ENCODE measurements at regions not wholly inside any gene's neighbourhood (a gene's known extent, or its start where the extent isn't known, plus 50 kb on each side); places are given as distances from the start of the nearest gene placed in this dataset.
"Not testable (repeated sequence)": the region's sequence is repeated elsewhere in the genome, so short reads cannot be mapped to it uniquely, and the experiment has no call there.

DNA sequence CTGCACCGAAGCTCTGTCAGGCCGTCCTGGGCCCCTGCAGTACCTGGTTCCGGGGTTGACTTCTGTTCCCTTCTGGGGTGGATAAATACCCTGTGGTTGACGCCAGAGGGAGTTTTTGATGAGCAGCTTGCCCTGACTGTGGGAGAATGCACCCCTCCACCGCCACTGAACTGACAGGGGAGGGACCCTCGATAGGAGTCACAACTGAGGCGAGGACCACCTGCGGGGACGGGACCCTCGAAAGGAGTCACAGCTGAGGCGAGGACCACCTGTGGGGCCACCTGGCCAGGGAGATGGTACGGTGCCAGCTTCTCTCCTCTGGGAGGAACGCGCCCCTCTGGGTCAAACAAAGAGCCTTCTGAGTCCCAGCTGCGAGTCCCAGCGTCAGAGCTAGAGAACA, 100.1 kb upstream of the FRMD1 start:
- Mint-ChIP-seq H3K4me1 (no peaks in the 10 kb centered on the region), H3K27me3 (ENCODE audit: low read depth in 3 of 3) (peaks cover 2 to 3% (median 3%) of the 10 kb centered on the region in 3 donors), H3K9me3 (peaks cover 0 to 2% (median 0%) of the 10 kb centered on the region in 6 donors), H3K36me3 (no peaks in the 10 kb centered on the region), H3K4me3 (no peak overlapping the region), H3K27ac (peak overlapping the region in 1 of 6 donors; percentile 67)
- DNase-seq = no peak

GRCh38 chr6:168177103-168177891, 98.3 kb upstream of the FRMD1 start:
- H3K27ac Mint-ChIP-seq = no peak overlapping the region
- H3K4me1 Mint-ChIP-seq = no peaks in the 10 kb centered on the region
- no peaks in the 10 kb centered on the region for H3K36me3 Mint-ChIP-seq
- H3K27me3 Mint-ChIP-seq (ENCODE audit: low read depth in 3 of 3) = peaks cover 2 to 7% (median 3%) of the 10 kb centered on the region in 3 donors
- no peak overlapping the region for H3K4me3 Mint-ChIP-seq
- DNase-seq = no peak
- H3K9me3 Mint-ChIP-seq = peaks cover 0 to 2% (median 0%) of the 10 kb centered on the region in 6 donors

DNA sequence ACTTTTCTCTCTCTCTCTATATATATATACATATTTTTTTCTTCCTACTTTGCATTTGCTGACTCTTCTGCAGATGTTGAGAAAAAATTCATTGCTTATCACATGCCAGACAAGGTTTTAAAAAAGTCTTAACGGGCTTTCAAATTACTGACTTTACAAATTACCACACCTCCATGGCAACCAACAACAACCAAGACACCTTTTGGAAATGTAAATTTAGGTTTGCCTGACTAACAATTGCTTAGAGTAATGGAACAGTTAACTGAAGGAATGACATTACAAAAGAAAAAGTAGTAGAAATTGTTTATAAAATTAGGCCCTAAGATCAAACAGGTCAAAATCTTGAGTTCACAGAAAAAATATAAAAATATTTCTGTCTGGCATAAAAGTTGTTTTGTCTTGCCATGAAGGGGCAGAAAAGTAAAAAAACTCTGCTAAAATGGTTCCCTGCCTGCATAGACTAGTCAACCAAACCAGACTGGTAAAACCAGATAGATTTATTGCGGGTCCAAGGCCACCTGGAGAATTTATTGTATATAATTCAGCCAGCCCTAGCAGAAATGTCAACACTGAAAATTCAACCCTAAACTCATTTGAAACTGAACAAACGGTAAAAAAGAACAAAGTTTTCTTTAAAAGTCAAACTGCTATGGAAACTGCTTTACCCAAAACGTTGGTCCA, 92.8 kb upstream of the FRMD1 start:
- peaks cover 0 to 3% (median 0%) of the 10 kb centered on the region in 6 donors for H3K9me3 Mint-ChIP-seq

GRCh38 chr6:168170841-168171601, 92.0 kb upstream of the FRMD1 start:
- Mint-ChIP-seq H3K27ac (peak overlapping the region in 1 of 6 donors; percentile 16), H3K27me3 (ENCODE audit: low read depth in 3 of 3) (peaks cover 5 to 9% (median 9%) of the 10 kb centered on the region in 3 donors), H3K9me3 (peaks cover 0 to 3% (median 0%) of the 10 kb centered on the region in 6 donors), H3K4me1 (peaks cover 0 to 2% of the 10 kb centered on the region in 2 donors), H3K4me3 (no peak overlapping the region), H3K36me3 (no peaks in the 10 kb centered on the region)
- no peak for DNase-seq

More for the DNA sequence above, 92.8 kb upstream of the FRMD1 start:
- Mint-ChIP-seq H3K4me3 (no peak overlapping the region), H3K27ac (no peak overlapping the region), H3K27me3 (ENCODE audit: low read depth in 3 of 3) (peaks cover 5 to 9% (median 9%) of the 10 kb centered on the region in 3 donors), H3K36me3 (no peaks in the 10 kb centered on the region), H3K4me1 (peaks cover 0 to 2% of the 10 kb centered on the region in 2 donors)
- no peak for DNase-seq

DNA sequence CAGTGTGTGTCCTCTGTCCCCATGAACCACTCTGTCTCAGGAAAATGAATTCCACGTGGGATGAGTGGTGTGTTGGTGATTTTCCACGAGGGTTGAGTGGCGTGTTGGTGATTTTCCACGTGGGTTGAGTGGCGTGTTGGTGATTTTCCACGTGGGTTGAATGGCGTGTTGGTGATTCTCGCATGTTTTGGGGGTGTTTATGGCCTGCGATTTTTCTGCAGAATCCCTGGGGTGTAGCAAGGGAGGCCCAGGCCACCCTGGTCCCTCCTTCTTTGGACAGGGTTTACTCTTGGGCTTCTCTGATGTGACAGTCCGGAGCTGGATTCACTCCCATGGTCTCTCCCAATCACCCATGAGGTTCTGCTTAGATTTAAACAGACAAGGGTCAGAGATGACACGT, 90.6 kb upstream of the FRMD1 start:
- Mint-ChIP-seq H3K4me3 (no peak overlapping the region), H3K9me3 (peaks cover 0 to 3% (median 0%) of the 10 kb centered on the region in 6 donors), H3K27me3 (ENCODE audit: low read depth in 3 of 3) (peaks cover 5 to 9% (median 9%) of the 10 kb centered on the region in 3 donors), H3K27ac (no peak overlapping the region), H3K36me3 (no peaks in the 10 kb centered on the region), H3K4me1 (peaks cover 0 to 2% of the 10 kb centered on the region in 2 donors)
- no peak for DNase-seq

- DNase-seq; H3K4me3 Mint-ChIP-seq; H3K4me1 Mint-ChIP-seq; H3K9me3 Mint-ChIP-seq; H3K36me3 Mint-ChIP-seq; H3K27me3 Mint-ChIP-seq (ENCODE audit: low read depth in 3 of 3): not testable (repeated sequence)
- H3K27ac Mint-ChIP-seq = peak overlapping the region in 2 of 6 donors; percentile 70 to 80
Measured at GRCh38 chr6:168168936-168169335, 89.9 kb upstream of the FRMD1 start.

DNA sequence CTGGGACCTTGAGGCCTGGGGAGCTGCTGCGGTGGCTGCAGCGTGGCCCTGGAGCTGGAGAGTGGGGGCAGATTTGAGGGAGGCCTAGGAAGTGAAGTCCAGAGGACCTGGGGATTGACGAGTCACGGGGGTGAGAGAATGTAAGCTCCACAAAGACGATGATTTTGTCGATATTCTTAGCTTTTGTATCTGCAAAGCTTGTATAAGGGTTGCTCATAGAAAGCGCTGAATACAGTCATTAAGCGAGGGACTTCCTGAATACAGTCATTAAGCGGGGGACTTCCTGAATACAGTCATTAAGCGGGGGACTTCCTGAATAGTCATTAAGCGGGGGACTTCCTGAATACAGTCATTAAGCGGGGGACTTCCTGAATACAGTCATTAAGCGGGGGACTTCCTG, 89.3 kb upstream of the FRMD1 start:
- H3K4me3 Mint-ChIP-seq = peak overlapping the region in 1 of 5 donors; percentile 79

GRCh38 chr6:168167431-168168315, 88.7 kb upstream of the FRMD1 start:
- Mint-ChIP-seq H3K27me3 (ENCODE audit: low read depth in 3 of 3) (peaks cover 3 to 9% (median 6%) of the 10 kb centered on the region in 3 donors), H3K4me3 (peak overlapping the region in 1 of 5 donors; percentile 79), H3K9me3 (peaks cover 0 to 1% (median 0%) of the 10 kb centered on the region in 6 donors), H3K27ac (peak overlapping the region in 2 of 6 donors; percentile 82 to 96), H3K36me3 (no peaks in the 10 kb centered on the region), H3K4me1 (peaks cover 0 to 2% of the 10 kb centered on the region in 2 donors)
- no peak for DNase-seq

More for the DNA sequence above, 89.3 kb upstream of the FRMD1 start:
- not testable (repeated sequence) for H3K9me3 Mint-ChIP-seq; H3K4me1 Mint-ChIP-seq; H3K36me3 Mint-ChIP-seq; DNase-seq; H3K27me3 Mint-ChIP-seq (ENCODE audit: low read depth in 3 of 3)
- peak overlapping the region in 2 of 6 donors; percentile 82 to 96 for H3K27ac Mint-ChIP-seq

GRCh38 chr6:168166627-168167026, 87.6 kb upstream of the FRMD1 start:
- Mint-ChIP-seq H3K9me3 (peaks cover 0 to 1% (median 0%) of the 10 kb centered on the region in 6 donors), H3K36me3 (no peaks in the 10 kb centered on the region), H3K4me1 (peaks cover 0 to 2% of the 10 kb centered on the region in 2 donors), H3K27me3 (ENCODE audit: low read depth in 3 of 3) (peaks cover 3 to 9% (median 6%) of the 10 kb centered on the region in 3 donors), H3K4me3 (no peak overlapping the region), H3K27ac (peak overlapping the region in 1 of 6 donors; percentile 5)
- no peak for DNase-seq

DNA sequence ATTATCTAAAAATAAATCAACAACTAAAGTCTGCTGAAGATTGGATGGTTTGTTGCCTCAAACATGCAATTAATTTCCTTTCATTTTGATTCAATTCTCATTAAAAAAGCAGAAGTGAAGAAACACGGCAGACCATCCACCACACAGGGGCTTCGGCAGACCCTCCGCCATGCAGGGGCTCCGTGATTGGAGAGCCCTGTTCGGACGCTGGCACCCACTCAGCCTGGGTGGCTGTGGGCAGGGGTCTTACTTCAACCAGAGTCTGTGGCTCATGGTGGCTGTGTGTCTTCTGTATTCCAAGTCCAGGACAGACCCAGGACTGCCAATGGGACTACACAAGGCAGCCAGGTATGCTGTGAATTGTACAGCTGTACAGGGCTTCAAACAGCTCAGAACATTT, 86.9 kb upstream of the FRMD1 start:
- no peak for DNase-seq
- peaks cover 0 to 2% of the 10 kb centered on the region in 2 donors for H3K4me1 Mint-ChIP-seq
- H3K27me3 Mint-ChIP-seq (ENCODE audit: low read depth in 3 of 3) = peaks cover 3 to 9% (median 4%) of the 10 kb centered on the region in 3 donors
- H3K4me3 Mint-ChIP-seq = no peak overlapping the region
- H3K36me3 Mint-ChIP-seq = no peaks in the 10 kb centered on the region
- no peak overlapping the region for H3K27ac Mint-ChIP-seq
- peaks cover 0 to under 1% (median 0%) of the 10 kb centered on the region in 6 donors for H3K9me3 Mint-ChIP-seq

GRCh38 chr6:168165373-168165772, 86.4 kb upstream of the FRMD1 start:
- Mint-ChIP-seq H3K27ac (no peak overlapping the region), H3K4me3 (no peak overlapping the region), H3K4me1 (peaks cover 0 to 2% of the 10 kb centered on the region in 2 donors), H3K27me3 (ENCODE audit: low read depth in 3 of 3) (peaks cover 3 to 9% (median 3%) of the 10 kb centered on the region in 3 donors), H3K36me3 (no peaks in the 10 kb centered on the region), H3K9me3 (no peaks in the 10 kb centered on the region)
- DNase-seq = no peak

GRCh38 chr6:168164462-168165061, 85.5 kb upstream of the FRMD1 start:
- H3K27ac Mint-ChIP-seq = no peak overlapping the region
- no peak for DNase-seq
- H3K27me3 Mint-ChIP-seq (ENCODE audit: low read depth in 3 of 3) = peaks cover 0 to 12% (median 4%) of the 10 kb centered on the region in 3 donors
- H3K36me3 Mint-ChIP-seq = no peaks in the 10 kb centered on the region
- H3K4me3 Mint-ChIP-seq = no peak overlapping the region
- peaks cover 0 to 2% of the 10 kb centered on the region in 2 donors for H3K4me1 Mint-ChIP-seq
- no peaks in the 10 kb centered on the region for H3K9me3 Mint-ChIP-seq
